COLO829 (cell line): ENCODE measurements at regions not wholly inside any gene's neighbourhood (a gene's known extent, or its start where the extent isn't known, plus 50 kb on each side); places are given as distances from the start of the nearest gene placed in this dataset.
A peak's percentile ranks its signal among the peaks of the same experiment; 100 is the strongest.
"Not testable (repeated sequence)": the region's sequence is repeated elsewhere in the genome, so short reads cannot be mapped to it uniquely, and the experiment has no call there.

Experiments used
- DNase-seq: peaks from one replicate; pipeline ENCODE4 v3.0.0; 2012; ENCODE audit warnings: low spot score

- DNase-seq = no peak
Measured at GRCh38 chr4:148868191-148868590, 426.0 kb upstream of the NR3C2 start.

- no peak for DNase-seq
Measured at GRCh38 chr4:148866666-148867065, 424.5 kb upstream of the NR3C2 start.

DNA sequence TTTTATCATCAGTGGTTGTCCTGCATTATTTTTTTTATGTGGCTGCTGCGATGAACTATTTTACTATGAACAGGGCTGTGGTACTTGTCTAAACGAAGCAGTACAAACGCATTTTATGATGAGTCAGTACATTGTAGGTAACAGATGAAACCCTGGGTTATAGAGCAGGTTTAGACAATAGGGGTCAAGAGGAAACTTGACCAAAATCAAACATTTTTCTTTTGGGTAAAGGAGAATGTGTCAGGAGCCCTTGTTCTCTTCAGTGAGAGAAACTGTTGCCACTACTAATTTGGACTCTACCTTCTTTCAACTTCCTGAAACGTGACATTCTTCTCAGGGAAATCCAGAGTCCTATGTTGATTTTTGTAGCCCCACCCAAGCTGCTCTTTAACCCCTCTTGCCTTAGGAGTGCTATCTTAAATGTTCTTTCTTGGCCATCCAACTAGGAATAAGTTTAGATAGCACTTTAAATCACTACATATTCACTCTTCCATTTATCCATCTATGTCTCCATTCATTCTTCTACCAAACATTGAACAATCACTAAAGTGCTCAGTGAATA lies 415.8 kb upstream of the NR3C2 start:
- no peak for DNase-seq

DNA sequence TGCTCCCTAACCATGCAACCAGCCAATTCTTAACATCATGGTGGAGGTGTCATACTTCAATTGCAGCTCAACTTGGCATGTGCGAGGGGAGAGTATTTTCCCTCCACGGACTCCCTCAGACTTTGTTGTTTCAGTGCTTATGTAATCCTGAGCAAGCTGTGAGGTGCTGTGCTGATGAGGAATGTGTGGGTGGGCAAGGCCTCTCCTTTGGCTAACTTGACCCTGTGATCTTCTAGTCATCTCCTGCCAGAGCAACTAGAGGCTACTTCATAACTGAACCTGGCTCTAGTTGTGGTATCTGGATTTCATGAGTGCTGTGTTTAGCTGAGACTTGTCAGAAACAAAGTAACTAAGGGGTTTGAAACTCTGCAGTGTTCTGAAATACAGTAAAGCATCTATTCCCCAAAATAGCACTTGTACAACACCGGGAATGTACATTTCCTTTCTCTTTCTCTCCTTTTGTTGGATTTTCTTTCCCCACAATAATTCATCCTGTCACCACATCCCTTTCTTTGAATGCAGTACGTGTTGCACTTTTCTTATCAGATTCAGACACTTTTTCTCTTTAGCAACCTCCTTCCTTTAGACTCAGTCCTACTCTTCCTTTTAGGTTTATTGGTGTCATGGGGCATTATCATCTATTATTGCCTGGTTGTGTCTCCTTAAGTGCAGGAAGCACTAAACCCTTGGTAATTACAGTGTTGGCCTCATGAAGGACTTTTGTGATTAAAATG lies 415.2 kb upstream of the NR3C2 start:
- DNase-seq = no peak

GRCh38 chr4:148854203-148854602 lies 412.0 kb upstream of the NR3C2 start:
- DNase-seq = no peak

DNA sequence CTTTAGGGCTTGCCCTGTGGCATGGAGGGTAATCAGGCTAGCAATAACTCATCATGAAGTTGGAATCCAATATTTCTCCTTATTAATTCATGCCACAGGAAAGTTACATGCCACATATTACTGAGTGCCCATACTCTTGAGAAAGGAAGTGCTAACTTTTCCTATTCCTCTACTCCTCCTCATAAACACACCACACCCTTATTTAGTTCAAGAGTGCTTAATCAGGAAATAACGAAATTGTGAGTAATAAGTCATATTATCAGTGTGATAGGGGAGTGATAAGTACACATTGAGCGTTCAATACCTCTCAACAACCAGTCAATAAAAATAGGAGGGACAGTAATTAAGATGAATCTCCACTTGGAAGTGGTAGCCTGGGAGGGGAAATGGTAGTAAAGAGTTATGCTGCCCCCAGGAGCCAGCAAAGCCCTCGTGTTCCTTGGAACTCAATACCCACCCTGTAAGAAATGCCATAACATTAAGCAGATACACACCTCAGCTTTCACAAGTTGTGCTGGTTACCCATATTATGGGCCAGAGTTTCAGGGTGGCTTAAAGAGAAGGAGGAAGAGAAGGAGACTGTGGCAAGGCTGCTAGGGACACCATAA lies 410.0 kb upstream of the NR3C2 start:
- DNase-seq = no peak

DNA sequence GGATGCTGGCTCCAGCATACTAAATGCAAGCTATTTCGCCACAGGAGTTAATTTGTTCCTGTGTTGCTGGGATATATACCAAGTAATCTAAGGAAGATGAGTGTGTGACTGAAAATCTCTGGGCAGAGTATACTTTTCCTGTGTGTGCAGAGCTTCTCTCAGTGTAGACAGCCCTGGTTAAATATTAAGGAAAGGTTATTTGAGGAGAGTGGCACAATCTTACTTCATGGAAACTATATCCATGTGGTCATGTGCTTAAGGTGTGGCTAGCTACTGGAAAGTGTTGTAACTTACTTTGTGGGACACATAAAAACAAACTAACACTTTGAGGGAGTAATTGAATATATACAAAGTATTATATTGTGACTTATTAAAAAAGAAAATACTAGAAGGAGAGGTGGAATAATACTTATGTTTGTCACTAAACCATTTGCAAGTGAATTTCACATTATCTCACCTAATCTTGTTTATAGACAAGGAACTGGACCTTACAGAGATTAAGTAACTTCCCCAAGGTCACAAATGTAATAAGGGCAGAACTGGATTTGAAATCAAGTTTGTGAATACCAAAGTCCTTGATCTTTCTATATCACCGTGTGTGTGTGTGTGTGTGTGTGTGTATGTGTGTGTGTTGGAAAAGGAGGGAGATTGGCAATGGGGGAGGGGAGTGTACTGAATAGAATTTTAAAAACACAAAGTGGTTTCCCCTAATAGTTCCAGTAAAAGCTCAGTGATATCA lies 408.2 kb upstream of the NR3C2 start:
- no peak for DNase-seq

DNA sequence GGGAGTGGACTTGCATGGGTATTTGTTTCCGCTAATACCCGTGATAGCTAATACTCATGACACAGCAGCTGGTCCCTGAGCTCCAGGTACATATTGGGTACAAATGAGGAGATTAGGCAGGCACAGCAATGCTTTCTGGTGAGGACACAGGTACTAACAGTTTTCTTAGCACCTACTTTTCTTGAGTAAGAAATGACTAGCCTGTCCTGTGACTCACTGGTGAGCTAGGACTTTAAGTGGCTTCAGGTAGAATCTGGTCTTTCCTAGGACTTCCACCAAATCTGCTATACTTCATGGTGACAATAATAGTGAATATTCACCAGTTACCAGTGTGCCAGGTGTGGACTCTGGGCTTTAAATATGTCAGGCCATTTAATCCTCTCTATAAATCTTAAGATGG lies 407.4 kb upstream of the NR3C2 start:
- DNase-seq = no peak

DNA sequence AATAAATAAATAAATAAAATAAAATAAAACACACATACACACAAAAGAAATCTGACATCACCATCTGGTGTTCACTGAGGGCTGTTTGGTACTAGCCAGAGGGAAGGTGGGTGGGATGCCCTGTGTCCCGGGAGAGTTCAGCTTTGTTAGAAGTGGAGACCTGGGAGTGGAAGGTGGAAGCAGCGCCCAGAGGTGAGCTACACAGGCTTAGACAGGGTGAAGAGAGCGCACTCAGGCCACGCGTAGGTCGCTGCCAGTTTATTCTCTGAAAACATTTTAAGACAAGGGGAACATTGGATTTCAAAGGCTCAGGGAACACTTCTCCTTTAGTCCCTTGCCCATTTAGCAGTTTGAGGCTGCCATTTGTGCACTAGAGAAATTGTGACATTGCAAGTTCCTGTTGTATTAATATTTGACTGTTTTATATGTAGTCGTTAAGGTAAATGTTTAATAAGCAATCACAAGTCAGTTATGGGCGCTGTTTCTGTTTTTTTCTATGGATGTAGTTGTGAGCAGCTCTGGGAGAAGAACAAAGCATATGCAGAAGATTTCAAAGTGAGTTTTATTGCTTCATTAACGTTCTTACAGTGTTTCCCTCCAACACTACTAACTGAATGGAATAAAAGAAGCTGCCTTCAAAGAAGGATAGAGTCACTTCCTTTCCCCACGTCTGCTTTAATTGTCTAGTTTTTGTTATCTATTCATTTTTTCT lies 405.5 kb upstream of the NR3C2 start:
- DNase-seq = no peak

DNA sequence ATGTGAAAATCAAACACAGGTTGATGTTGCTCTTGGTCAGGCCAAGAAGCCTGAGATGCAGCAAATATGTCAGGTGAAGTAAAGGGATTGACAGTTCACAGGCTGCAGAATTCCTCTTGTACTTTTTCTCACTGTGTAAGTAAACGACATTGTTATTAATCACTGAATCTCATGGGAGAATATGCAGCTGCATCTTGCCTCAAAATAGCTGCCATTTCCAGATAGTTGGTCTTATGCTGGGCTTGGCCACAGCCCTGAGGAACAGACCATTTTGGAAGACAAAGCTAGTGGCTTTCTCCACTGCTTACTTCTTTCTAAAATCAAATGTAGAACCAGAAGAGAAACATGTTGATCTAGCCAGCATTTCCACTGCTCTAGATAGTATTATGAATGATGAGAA lies 403.4 kb upstream of the NR3C2 start:
- no peak for DNase-seq

DNA sequence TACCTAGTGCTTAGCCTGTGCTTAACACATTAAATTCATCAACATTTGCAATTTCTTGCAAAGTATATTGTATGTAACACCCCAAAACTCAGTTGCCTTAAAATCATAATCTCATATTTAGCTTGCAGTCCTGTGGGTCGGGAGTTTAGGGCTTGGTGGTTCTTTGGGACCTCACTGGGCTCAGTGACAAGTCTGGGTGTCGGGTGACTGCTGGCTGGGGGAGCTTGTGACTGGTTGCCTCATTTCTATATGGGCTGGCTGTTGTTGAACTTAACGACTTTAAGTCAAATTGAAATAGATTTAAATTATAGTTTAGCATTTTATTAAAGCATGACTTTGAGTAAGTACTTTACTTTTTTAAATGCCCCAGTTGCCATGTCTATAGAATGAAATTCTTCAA lies 401.4 kb upstream of the NR3C2 start:
- no peak for DNase-seq

DNA sequence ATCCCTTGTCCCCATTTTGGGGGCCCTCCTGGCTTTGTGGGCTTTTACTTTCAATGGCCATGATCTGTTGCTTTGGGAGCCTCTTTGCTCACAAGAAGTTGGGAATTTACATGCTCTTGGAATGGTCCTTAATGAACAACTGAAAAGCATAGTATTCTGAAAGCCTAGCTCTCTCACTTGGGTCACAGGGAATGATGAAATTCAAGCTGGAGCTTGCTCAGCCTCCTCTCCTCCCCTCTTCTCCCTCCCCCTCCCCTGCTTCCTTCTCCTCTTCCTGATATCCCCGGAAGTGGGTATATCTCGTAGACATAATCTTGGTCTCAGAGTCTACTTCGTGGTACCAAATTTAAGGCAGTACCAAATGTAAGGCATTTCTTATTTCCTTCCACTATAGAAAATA lies 400.6 kb upstream of the NR3C2 start:
- no peak for DNase-seq

- DNase-seq = not testable (repeated sequence)
Measured at GRCh38 chr4:148837571-148837970, 395.4 kb upstream of the NR3C2 start.

GRCh38 chr4:148834804-148835631 lies 392.8 kb upstream of the NR3C2 start:
- DNase-seq = no peak

GRCh38 chr4:148831945-148832344 lies 389.7 kb upstream of the NR3C2 start:
- peak; percentile 84 for DNase-seq

- DNase-seq = no peak
Measured at GRCh38 chr4:148828291-148828690, 386.1 kb upstream of the NR3C2 start.

GRCh38 chr4:148827781-148828180 lies 385.6 kb upstream of the NR3C2 start:
- DNase-seq = no peak

GRCh38 chr4:148823419-148823769 lies 381.2 kb upstream of the NR3C2 start:
- no peak for DNase-seq

DNA sequence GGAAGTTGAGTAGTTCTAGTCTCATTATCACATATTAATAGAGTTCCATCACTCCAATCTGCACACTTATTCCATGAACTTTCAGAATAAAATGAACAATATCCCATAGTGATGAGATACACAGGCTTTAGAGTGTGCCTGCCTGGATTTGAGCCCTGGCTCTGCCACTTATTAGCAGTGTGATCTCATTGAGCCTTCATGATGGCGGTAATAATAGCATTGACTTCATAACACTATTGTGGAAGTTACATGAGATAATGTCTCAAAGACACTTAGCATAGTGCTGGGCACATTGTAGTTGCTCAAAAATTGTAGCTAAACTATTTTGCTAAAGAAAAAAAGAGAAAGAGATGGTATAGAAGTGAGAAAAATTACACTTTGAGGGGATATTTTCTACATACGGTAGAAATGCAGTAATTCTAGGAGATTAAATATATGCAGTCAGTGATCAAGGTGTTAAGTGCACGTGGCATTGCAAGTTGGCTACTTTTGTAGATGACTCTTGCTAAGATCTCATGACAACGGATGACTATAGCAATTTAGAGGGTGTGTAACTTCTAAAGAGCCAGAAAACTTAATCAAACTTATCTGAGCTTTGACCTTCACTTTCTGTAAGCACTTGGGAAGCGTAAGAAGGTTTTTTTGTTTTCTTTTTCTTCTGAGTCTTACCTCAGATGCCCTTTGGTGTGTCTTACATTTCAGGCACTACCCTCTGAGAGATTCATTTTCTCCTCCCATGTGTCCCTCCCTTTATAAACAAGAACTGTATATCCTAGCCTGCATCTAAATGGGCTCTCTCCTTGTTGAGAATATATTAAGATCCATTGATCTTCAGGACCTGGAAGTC lies 380.6 kb upstream of the NR3C2 start:
- DNase-seq = no peak

- no peak for DNase-seq
Measured at GRCh38 chr4:148814030-148814429, 371.8 kb upstream of the NR3C2 start.

- no peak for DNase-seq
Measured at GRCh38 chr4:148813289-148813688, 371.1 kb upstream of the NR3C2 start.
